ENCODE measurements at regions not wholly inside any gene's neighbourhood (a gene's known extent, or its start where the extent isn't known, plus 50 kb on each side); places are given as distances from the start of the nearest gene placed in this dataset.
"Not testable (repeated sequence)": the region's sequence is repeated elsewhere in the genome, so short reads cannot be mapped to it uniquely, and the experiment has no call there.

- TF ChIP-seq CTCF (IDR thresholded peaks at IDR 0.05); REST (IDR thresholded peaks at IDR 0.05; ENCODE audit: insufficient read depth in 1 of 2, low read depth in 2 of 2, low read length in 1 of 2); TCF7L2 (IDR thresholded peaks at IDR 0.05; ENCODE audit: low read depth, low read length); POLR2AphosphoS5 (IDR thresholded peaks at IDR 0.05; ENCODE audit: low read depth, low read length): not testable (repeated sequence)
Measured at GRCh38 chr2:75834588-75834987, 123.9 kb upstream of the GCFC2 start.

All from Panc1 (cell line).